Hepatocyte (in vitro differentiated cells): ENCODE measurements at regions not wholly inside any gene's neighbourhood (a gene's known extent, or its start where the extent isn't known, plus 50 kb on each side); places are given as distances from the start of the nearest gene placed in this dataset.

ENCODE experiments used
- CTCF ChIP-seq: fragments of 200-600 bp; sonication (generic); IDR thresholded peaks from 2 replicates; pipeline ENCODE4 v1.5.1; 2016; ENCODE audit warnings: antibody characterized with exemption, mild to moderate bottlenecking; ENCODE audit not compliant: poor library complexity
- EZH2 ChIP-seq: fragments of 200-600 bp; sonication (generic); IDR thresholded peaks from 2 replicates; pipeline ENCODE4 v1.6.1; 2016; ENCODE audit warnings: antibody characterized with exemption, mild to moderate bottlenecking, borderline replicate concordance
- EZH2phosphoT487 ChIP-seq: fragments of 200-600 bp; sonication (generic); IDR thresholded peaks from one replicate; pipeline ENCODE4 v1.6.1; 2018; ENCODE audit warnings: antibody characterized with exemption, mild to moderate bottlenecking, low read depth, moderate library complexity; ENCODE audit not compliant: unreplicated experiment, severe bottlenecking

GRCh38 chr21:24112020-24112419, 1495.3 kb downstream of the MRPL39 start:
- TF ChIP-seq EZH2 (no peak), CTCF (no peak), EZH2phosphoT487 (no peak)
